Liver (tissue), 8 donors: ENCODE measurements at regions not wholly inside any gene's neighbourhood (a gene's known extent, or its start where the extent isn't known, plus 50 kb on each side); places are given as distances from the start of the nearest gene placed in this dataset.

Experiments
- DNase-seq: peaks from one replicate; pipeline ENCODE4 v3.0.0-alpha.2; 2017; ENCODE audit warnings: low spot score
- H3K27ac ChIP-seq, 2 donors: one replicate each; pipeline ENCODE4 v1.7.0; 2013; ENCODE audit warnings: inconsistent platforms in 2 of 2, low read length in 2 of 2, control low read depth in 1 of 2, low read depth in 1 of 2, mild to moderate bottlenecking in 1 of 2
- H3K27me3 ChIP-seq, 4 donors: one replicate each; pipeline versions ENCODE4 v1.6.1 to v1.7.0; 2013; ENCODE audit warnings: low read length in 3 of 4, inconsistent platforms in 1 of 4, mild to moderate bottlenecking in 1 of 4, moderate library complexity in 1 of 4; ENCODE audit not compliant: control insufficient read depth in 4 of 4, insufficient read depth in 4 of 4
- H3K36me3 ChIP-seq, 4 donors: one replicate each; pipeline versions ENCODE4 v1.6.1 to v1.7.0; 2013; ENCODE audit warnings: low read length in 3 of 4, mild to moderate bottlenecking in 3 of 4, low read depth in 1 of 4, moderate library complexity in 1 of 4; ENCODE audit not compliant: control insufficient read depth in 4 of 4, insufficient read depth in 3 of 4
- H3K4me1 ChIP-seq, 4 donors: one replicate each; pipeline versions ENCODE4 v1.6.1 to v1.7.0; 2013; ENCODE audit warnings: low read length in 3 of 4, mild to moderate bottlenecking in 3 of 4, moderate library complexity in 1 of 4; ENCODE audit not compliant: control insufficient read depth in 4 of 4, insufficient read depth in 4 of 4
- H3K4me3 ChIP-seq, 3 donors: one replicate each; pipeline versions ENCODE4 v1.6.1 to v1.7.0; 2013; ENCODE audit warnings: low read length in 3 of 3, control low read depth in 1 of 3, low read depth in 1 of 3, mild to moderate bottlenecking in 1 of 3
- H3K9ac ChIP-seq, 2 donors: one replicate each; pipeline ENCODE4 v1.7.0; 2013; ENCODE audit warnings: low read length in 2 of 2, mild to moderate bottlenecking in 2 of 2, moderate library complexity in 2 of 2, control low read depth in 1 of 2, low read depth in 1 of 2
- H3K9me3 ChIP-seq, 4 donors: one replicate each; pipeline versions ENCODE4 v1.6.1 to v1.7.0; 2013; ENCODE audit warnings: low read length in 3 of 4; ENCODE audit not compliant: control insufficient read depth in 4 of 4
- ATF3 ChIP-seq: IDR thresholded peaks from 2 replicates; pipeline ENCODE4 v1.6.1; 2016; ENCODE audit warnings: antibody characterized with exemption
- CTCF ChIP-seq: fragments of 150-350 bp; IDR thresholded peaks from 2 replicates; pipeline ENCODE4 v1.5.1; 2017; ENCODE audit warnings: improper control_type of control experiment, low read depth, low read length; ENCODE audit not compliant: missing input control
- EGR1 ChIP-seq, 2 donors: IDR thresholded peaks; 2 replicates each; pipeline ENCODE4 v1.6.1; 2016 to 2018; ENCODE audit warnings: antibody characterized with exemption in 2 of 2, low read depth in 2 of 2
- FOXA1 ChIP-seq: IDR thresholded peaks from 2 replicates; pipeline ENCODE4 v1.6.1; 2016; ENCODE audit warnings: antibody characterized with exemption
- FOXA2 ChIP-seq: IDR thresholded peaks from 2 replicates; pipeline ENCODE4 v1.6.1; 2016; ENCODE audit warnings: antibody characterized with exemption
- GABPA ChIP-seq, 2 donors: IDR thresholded peaks in 1 of 2; conservative IDR thresholded peaks in 1 of 2; 2 replicates each; pipeline ENCODE4 v1.6.1; 2016; ENCODE audit warnings: antibody characterized with exemption in 2 of 2, mild to moderate bottlenecking in 1 of 2, moderate library complexity in 1 of 2
- HNF4A ChIP-seq, 2 donors: conservative IDR thresholded peaks; 2 replicates each; pipeline ENCODE4 v1.6.1; 2016; ENCODE audit warnings: antibody characterized with exemption in 2 of 2, mild to moderate bottlenecking in 2 of 2
- HNF4G ChIP-seq: IDR thresholded peaks from 2 replicates; pipeline ENCODE4 v1.6.1; 2016; ENCODE audit warnings: antibody characterized with exemption
- JUND ChIP-seq, 2 donors: IDR thresholded peaks; 2 replicates each; pipeline ENCODE4 v1.6.1; 2016; ENCODE audit warnings: antibody characterized with exemption in 2 of 2
- MAX ChIP-seq: IDR thresholded peaks from 2 replicates; pipeline ENCODE4 v1.6.1; 2016; ENCODE audit warnings: antibody characterized with exemption
- RAD21 ChIP-seq, 2 donors: IDR thresholded peaks; 2 replicates each; pipeline ENCODE4 v1.6.1; 2016; ENCODE audit warnings: antibody characterized with exemption in 2 of 2, mild to moderate bottlenecking in 2 of 2
- REST ChIP-seq: IDR thresholded peaks from 2 replicates; pipeline ENCODE4 v1.6.1; 2016; ENCODE audit warnings: antibody characterized with exemption, mild to moderate bottlenecking
- SP1 ChIP-seq: IDR thresholded peaks from 2 replicates; pipeline ENCODE4 v1.6.1; 2018; ENCODE audit warnings: antibody characterized with exemption, mild to moderate bottlenecking
- TAF1 ChIP-seq: conservative IDR thresholded peaks from 2 replicates; pipeline ENCODE4 v1.6.1; 2016; ENCODE audit warnings: antibody characterized with exemption, mild to moderate bottlenecking
- YY1 ChIP-seq: IDR thresholded peaks from 2 replicates; pipeline ENCODE4 v1.6.1; 2016; ENCODE audit warnings: antibody characterized with exemption, mild to moderate bottlenecking
- ZBTB33 ChIP-seq: IDR thresholded peaks from 2 replicates; pipeline ENCODE4 v1.6.1; 2016; ENCODE audit warnings: antibody characterized with exemption
- WGBS: extraction: QIAGEN DNeasy Blood & Tissue Kit; methylation state at CpG from one replicate; pipeline ENCODE4 v1.1.7; 2013; 5-methylcytosine and 5-hydroxymethylcytosine counted together
- donor health status: healthy.
- donor health status: healthy.
- donor health status: healthy.
- donor health status: healthy.
- donor health status: healthy.

GRCh38 chr2:240203788-240204270 lies 63.4 kb upstream of the OTOS start:
- Histone ChIP-seq H3K9me3 (no peaks in the 10 kb centered on the region), H3K9ac (no peak overlapping the region), H3K36me3 (no peaks in the 10 kb centered on the region), H3K4me1 (no peaks in the 10 kb centered on the region), H3K27me3 (peaks cover 0 to 2% (median 0%) of the 10 kb centered on the region in 4 donors), H3K27ac (no peak overlapping the region), H3K4me3 (no peak overlapping the region)
- WGBS = 77% methylated on average over 11 of the region's 11 CpGs
- TF ChIP-seq FOXA2 = no peak
- no peak for TF ChIP-seq RAD21 (IDR thresholded peaks at IDR 0.05)
- no peak for TF ChIP-seq JUND (IDR thresholded peaks at IDR 0.05)
- TF ChIP-seq REST = no peak
- TF ChIP-seq ZBTB33 = no peak
- no peak for TF ChIP-seq YY1
- TF ChIP-seq MAX = no peak
- TF ChIP-seq SP1 = no peak
- no peak for TF ChIP-seq HNF4A (conservative IDR thresholded peaks at IDR 0.05)
- TF ChIP-seq HNF4G = no peak
- no peak for TF ChIP-seq FOXA1
- no peak for TF ChIP-seq CTCF
- DNase-seq = no peak

- no peaks in the 10 kb centered on the region for H3K36me3 ChIP-seq
- H3K9me3 ChIP-seq = no peaks in the 10 kb centered on the region
- H3K4me3 ChIP-seq = no peak overlapping the region
- WGBS = 76% methylated on average over 17 of the region's 17 CpGs
- no peaks in the 10 kb centered on the region for H3K4me1 ChIP-seq
- no peak overlapping the region for H3K9ac ChIP-seq
- no peak overlapping the region for H3K27ac ChIP-seq
- DNase-seq = no peak
- H3K27me3 ChIP-seq = peaks cover 0 to 2% (median 0%) of the 10 kb centered on the region in 4 donors
- TF ChIP-seq GABPA (IDR thresholded peaks at IDR 0.05 in 1 of 2, conservative IDR thresholded peaks at IDR 0.05 in 1 of 2) = no peak
- TF ChIP-seq MAX = no peak
- no peak for TF ChIP-seq ATF3
- TF ChIP-seq TAF1 = no peak
- TF ChIP-seq EGR1 (IDR thresholded peaks at IDR 0.05; ENCODE audit: low read depth in 2 of 2) = no peak
- TF ChIP-seq RAD21 (IDR thresholded peaks at IDR 0.05) = no peak
- no peak for TF ChIP-seq REST
- TF ChIP-seq HNF4G = no peak
- no peak for TF ChIP-seq CTCF
Measured at GRCh38 chr2:240204431-240205276, 64.2 kb upstream of the OTOS start.
